ENCODE measurements at regions not wholly inside any gene's neighbourhood (a gene's known extent, or its start where the extent isn't known, plus 50 kb on each side); places are given as distances from the start of the nearest gene placed in this dataset.

- TF ChIP-seq CTCF (IDR thresholded peaks at IDR 0.05) (no peak), ZFX (IDR thresholded peaks at IDR 0.05; ENCODE audit: borderline replicate concordance) (no peak)
These were observed 64.6 kb downstream of the CAMK2N1 start for GRCh38 chr1:20421441-20421840.
